ENCODE measurements at regions not wholly inside any gene's neighbourhood (a gene's known extent, or its start where the extent isn't known, plus 50 kb on each side); places are given as distances from the start of the nearest gene placed in this dataset.

DNA sequence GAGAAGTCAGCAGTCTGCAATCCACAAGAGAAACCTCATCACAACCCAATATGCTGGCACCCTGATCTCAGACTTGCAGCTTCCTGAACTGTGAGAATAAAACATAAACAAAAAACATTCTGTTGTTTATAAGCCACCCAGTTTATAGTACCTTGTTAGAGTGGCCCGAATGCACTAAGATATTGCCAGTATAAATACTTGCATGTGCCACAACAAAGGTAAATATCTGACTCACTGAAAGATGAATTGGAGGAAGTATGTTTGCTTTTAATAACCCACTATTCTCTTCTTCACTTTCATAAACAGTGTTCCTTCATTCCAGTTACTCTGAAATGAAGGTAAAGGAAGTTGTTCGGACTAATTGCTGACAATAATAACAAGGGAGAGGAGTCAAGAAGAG, 1163.4 kb upstream of the CDH6 start:
- no peak for TF ChIP-seq EZH2phosphoT487 (IDR thresholded peaks at IDR 0.05)
- TF ChIP-seq, protein P1, sequence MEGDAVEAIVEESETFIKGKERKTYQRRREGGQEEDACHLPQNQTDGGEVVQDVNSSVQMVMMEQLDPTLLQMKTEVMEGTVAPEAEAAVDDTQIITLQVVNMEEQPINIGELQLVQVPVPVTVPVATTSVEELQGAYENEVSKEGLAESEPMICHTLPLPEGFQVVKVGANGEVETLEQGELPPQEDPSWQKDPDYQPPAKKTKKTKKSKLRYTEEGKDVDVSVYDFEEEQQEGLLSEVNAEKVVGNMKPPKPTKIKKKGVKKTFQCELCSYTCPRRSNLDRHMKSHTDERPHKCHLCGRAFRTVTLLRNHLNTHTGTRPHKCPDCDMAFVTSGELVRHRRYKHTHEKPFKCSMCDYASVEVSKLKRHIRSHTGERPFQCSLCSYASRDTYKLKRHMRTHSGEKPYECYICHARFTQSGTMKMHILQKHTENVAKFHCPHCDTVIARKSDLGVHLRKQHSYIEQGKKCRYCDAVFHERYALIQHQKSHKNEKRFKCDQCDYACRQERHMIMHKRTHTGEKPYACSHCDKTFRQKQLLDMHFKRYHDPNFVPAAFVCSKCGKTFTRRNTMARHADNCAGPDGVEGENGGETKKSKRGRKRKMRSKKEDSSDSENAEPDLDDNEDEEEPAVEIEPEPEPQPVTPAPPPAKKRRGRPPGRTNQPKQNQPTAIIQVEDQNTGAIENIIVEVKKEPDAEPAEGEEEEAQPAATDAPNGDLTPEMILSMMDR (IDR thresholded peaks at IDR 0.05) = no peak
